BLaER1 treated with 17β-estradiol and CSF1 and Interleukin-3, amounts not matched to agents 10 nM and 100 nM (cell line): ENCODE measurements at regions not wholly inside any gene's neighbourhood (a gene's known extent, or its start where the extent isn't known, plus 50 kb on each side); places are given as distances from the start of the nearest gene placed in this dataset.
"Not testable (repeated sequence)": the region's sequence is repeated elsewhere in the genome, so short reads cannot be mapped to it uniquely, and the experiment has no call there.

ENCODE experiments used
- H3K27ac ChIP-seq, 11 experiments: shearing (Covaris generic); formaldehyde crosslinking; 2 replicates each; pipeline ENCODE4 v1.8.1; 2022
- H3K27me3 ChIP-seq, 11 experiments: shearing (Covaris generic); formaldehyde crosslinking; 2 replicates each; pipeline ENCODE4 v1.8.1; 2022
- H3K36me3 ChIP-seq, 11 experiments: shearing (Covaris generic); formaldehyde crosslinking; 2 replicates each; pipeline ENCODE4 v1.8.1; 2022
- H3K4me1 ChIP-seq, 10 experiments: shearing (Covaris generic); formaldehyde crosslinking; 2 replicates each; pipeline ENCODE4 v1.8.1; 2022
- H3K4me2 ChIP-seq, 11 experiments: shearing (Covaris generic); formaldehyde crosslinking; 2 replicates each; pipeline ENCODE4 v1.8.1; 2022
- H3K4me3 ChIP-seq, 10 experiments: shearing (Covaris generic); formaldehyde crosslinking; 2 replicates each; pipeline ENCODE4 v1.8.1; 2022
- H3K9ac ChIP-seq, 11 experiments: shearing (Covaris generic); formaldehyde crosslinking; 2 replicates each; pipeline ENCODE4 v1.8.1; 2022
- H3K9me3 ChIP-seq, 11 experiments: shearing (Covaris generic); formaldehyde crosslinking; replicated peaks in 1 of 11; 2 replicates each; pipeline ENCODE4 v1.8.1; 2022
- H4K20me1 ChIP-seq, 11 experiments: shearing (Covaris generic); formaldehyde crosslinking; 2 replicates each; pipeline ENCODE4 v1.8.1; 2022

- not testable (repeated sequence) for H4K20me1 ChIP-seq, H3K36me3 ChIP-seq, H3K27ac ChIP-seq, H3K9ac ChIP-seq, H3K27me3 ChIP-seq, H3K4me2 ChIP-seq, H3K9me3 ChIP-seq, H3K4me3 ChIP-seq, H3K4me1 ChIP-seq
Measured at GRCh38 chr1:146883190-146883589, 54.9 kb upstream of the NBPF12 start.

- not testable (repeated sequence) for H3K4me1 ChIP-seq, H3K27ac ChIP-seq, H3K36me3 ChIP-seq, H3K4me3 ChIP-seq, H3K4me2 ChIP-seq, H3K9me3 ChIP-seq, H3K9ac ChIP-seq, H4K20me1 ChIP-seq, H3K27me3 ChIP-seq
Measured at GRCh38 chr1:146881096-146881495, 57.0 kb upstream of the NBPF12 start.

DNA sequence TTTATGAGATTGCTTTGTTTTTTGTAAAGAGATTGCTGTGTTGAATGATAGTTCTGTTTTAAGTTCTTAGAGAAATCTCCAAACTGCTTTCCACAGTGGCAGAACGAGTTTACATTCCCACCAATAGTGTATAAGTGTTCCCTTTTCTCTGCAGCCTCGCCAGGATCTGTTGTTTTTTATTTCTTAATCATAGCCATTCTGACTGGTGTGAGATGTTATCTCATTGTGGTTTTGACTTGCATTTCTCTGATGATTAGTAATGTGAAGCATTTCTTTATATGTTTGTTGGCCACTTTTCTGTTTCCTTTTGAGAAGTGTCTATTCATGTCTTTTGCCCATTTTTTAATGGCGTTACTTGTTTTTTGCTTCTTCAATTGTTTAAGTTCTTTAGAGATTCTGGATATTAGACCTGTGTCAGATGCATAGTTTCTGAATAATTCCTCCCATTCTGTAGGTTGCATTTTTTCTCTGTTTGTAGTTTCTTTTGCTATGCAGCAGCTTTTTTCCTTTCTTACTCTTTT lies 74.3 kb upstream of the NBPF12 start:
- not testable (repeated sequence) for H4K20me1 ChIP-seq, H3K27me3 ChIP-seq, H3K36me3 ChIP-seq, H3K9ac ChIP-seq, H3K27ac ChIP-seq, H3K4me2 ChIP-seq, H3K4me1 ChIP-seq, H3K4me3 ChIP-seq, H3K9me3 ChIP-seq

DNA sequence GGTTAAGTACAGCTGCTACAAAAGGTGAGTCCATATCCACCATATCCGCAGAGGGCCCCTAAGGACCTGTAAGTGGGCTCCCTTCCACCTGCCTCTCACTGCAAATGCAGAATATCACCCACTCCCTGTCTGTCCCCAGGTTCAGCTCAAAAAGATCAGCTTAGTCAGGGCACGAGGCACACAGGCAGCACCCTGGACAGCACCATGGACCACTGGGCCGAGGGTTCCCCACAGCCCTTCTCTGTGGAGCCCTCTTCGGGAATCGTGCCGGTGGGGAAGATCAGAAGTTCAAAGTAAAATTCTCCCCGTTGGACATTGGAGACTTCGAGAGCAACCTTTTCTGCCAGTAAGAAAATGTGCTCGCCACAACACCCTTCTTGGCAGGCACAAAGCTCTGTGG lies 85.0 kb upstream of the NBPF12 start:
- H3K9me3 ChIP-seq, H4K20me1 ChIP-seq, H3K9ac ChIP-seq, H3K36me3 ChIP-seq, H3K4me2 ChIP-seq, H3K27ac ChIP-seq, H3K27me3 ChIP-seq, H3K4me1 ChIP-seq, H3K4me3 ChIP-seq: not testable (repeated sequence)

- H3K4me2 ChIP-seq, H3K9me3 ChIP-seq, H3K27me3 ChIP-seq, H3K27ac ChIP-seq, H3K9ac ChIP-seq, H3K4me3 ChIP-seq, H3K4me1 ChIP-seq, H3K36me3 ChIP-seq, H4K20me1 ChIP-seq: not testable (repeated sequence)
Measured at GRCh38 chr1:146850352-146850889, 87.7 kb upstream of the NBPF12 start.

DNA sequence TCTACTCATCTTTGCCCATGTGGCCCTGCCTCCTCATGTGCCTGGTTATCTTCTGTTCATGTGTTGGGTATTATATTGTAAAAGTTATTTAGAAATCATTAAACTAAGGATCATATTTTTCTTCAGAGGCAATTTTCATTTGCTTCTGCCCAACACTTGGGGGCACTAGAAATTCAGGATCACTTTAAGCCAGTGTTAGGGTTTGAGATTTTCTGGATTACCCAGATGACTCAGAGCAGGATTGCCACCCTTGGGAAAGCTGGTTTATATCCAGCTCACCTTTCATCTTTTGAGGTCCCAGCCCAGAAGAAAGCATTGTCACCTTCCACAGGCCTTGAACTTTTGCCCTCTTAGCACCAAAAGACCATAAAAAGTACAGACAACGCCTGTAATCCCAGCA lies 99.4 kb upstream of the NBPF12 start:
- H4K20me1 ChIP-seq, H3K4me2 ChIP-seq, H3K27me3 ChIP-seq, H3K4me3 ChIP-seq, H3K9me3 ChIP-seq, H3K27ac ChIP-seq, H3K36me3 ChIP-seq, H3K4me1 ChIP-seq, H3K9ac ChIP-seq: not testable (repeated sequence)

DNA sequence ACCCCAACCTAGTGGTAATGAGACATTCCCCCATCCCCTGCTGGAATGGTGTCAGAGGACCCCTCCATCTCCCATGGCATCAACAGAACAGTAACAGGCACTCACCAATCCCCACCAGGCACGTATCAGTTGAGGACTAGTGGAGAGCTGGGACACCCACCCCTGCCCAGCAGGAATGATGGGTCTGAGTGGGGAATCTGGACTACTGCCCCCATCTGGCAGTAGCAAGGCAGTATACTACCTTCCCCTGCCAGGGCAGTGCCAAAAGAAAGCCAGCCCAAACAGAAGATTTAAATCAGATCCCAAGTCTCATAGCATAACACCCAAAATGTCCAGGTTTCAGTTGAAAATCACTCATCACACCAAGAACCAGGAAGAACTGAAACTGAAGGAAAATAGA lies 111.2 kb upstream of the NBPF12 start:
- H3K9me3 ChIP-seq, H3K36me3 ChIP-seq, H4K20me1 ChIP-seq, H3K4me2 ChIP-seq, H3K4me3 ChIP-seq, H3K27ac ChIP-seq, H3K27me3 ChIP-seq, H3K4me1 ChIP-seq, H3K9ac ChIP-seq: not testable (repeated sequence)

DNA sequence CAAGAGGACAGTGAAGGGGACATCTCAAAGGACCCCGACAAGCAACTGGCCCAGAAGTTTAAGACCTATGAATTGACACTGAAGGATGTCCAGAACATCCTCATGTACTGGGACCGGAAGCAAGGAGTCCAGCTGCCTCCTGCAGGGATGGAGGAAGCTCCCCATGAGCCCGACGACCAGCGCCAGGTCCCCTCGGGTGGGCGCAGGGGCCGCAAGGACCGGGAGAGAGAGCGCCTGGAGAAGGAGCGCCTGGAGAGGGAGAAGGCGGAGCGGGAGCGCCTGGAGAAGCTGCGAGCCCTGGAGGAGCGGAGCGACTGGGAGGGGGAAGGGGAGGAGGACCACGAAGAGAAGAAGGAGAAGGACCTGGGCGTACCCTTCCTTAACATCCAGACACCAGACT lies 143.9 kb upstream of the NBPF12 start:
- H3K4me1 ChIP-seq, H3K4me3 ChIP-seq: not testable (repeated sequence)

DNA sequence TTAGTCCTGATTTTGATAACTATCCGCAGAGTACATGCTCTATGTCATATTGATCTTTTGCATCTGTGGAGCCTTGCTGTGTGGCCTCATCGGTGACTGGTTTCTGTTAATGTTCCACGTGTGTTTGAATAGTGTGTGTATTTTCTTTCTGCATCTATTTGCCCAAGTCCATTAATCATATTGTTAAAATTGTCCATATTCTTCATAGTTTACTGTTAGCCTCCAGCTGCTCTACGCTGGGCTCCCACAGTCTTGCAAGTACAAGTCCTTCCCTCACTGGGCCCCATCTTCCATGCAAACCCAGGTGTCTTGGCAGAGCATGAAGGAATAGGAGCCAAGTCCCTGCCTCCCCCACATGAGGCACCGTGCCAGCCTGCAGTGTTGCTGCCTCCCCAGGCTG lies 145.4 kb upstream of the NBPF12 start:
- not testable (repeated sequence) for H3K9ac ChIP-seq, H4K20me1 ChIP-seq, H3K36me3 ChIP-seq, H3K4me3 ChIP-seq, H3K4me2 ChIP-seq, H3K27me3 ChIP-seq, H3K27ac ChIP-seq, H3K9me3 ChIP-seq, H3K4me1 ChIP-seq

More for the DNA sequence above, 143.9 kb upstream of the NBPF12 start:
- H3K27me3 ChIP-seq, H3K27ac ChIP-seq, H3K9me3 ChIP-seq, H3K4me2 ChIP-seq, H3K9ac ChIP-seq, H4K20me1 ChIP-seq, H3K36me3 ChIP-seq: not testable (repeated sequence)

DNA sequence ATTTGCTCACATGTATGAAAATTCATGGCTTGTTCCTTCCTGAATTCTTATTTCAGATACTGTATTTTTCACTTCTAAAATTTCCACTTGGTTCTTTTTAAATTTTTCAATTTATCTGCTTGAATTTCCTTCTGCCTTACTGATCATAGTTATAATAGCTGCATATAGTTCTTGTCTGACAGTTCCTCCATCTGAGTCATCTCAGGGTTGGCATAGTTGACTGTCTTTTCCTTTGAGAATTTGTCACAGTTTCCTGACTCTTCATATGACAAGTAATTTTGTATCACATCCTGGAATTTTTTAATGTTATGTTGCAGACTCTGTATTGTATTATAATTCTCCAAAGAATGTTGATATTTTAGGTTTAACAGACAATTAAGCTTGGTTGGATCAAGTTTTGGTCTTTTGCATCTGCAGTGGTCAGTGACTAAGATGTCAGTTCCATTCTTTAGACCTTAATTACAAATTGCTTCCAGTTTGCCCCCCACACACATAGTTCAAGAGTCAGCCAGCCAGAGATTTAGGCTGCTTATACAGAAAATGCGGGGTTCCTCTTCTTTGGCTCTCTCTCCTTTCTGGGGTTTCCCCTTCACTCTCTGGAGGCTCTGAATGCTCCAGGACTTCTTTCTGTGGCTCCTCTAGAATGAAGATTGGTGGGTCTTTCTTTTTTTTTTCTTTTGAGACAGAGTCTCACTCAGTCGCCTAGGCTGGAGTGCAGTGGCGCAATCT lies 153.7 kb upstream of the NBPF12 start:
- not testable (repeated sequence) for H3K27ac ChIP-seq, H3K9ac ChIP-seq, H3K27me3 ChIP-seq, H3K9me3 ChIP-seq, H4K20me1 ChIP-seq, H3K36me3 ChIP-seq, H3K4me3 ChIP-seq, H3K4me1 ChIP-seq, H3K4me2 ChIP-seq

GRCh38 chr1:146781235-146781634 lies 156.9 kb upstream of the NBPF12 start:
- not testable (repeated sequence) for H3K27ac ChIP-seq, H3K4me3 ChIP-seq, H4K20me1 ChIP-seq, H3K36me3 ChIP-seq, H3K9ac ChIP-seq, H3K9me3 ChIP-seq, H3K4me2 ChIP-seq, H3K4me1 ChIP-seq, H3K27me3 ChIP-seq

- not testable (repeated sequence) for H3K27ac ChIP-seq, H3K9me3 ChIP-seq, H3K4me2 ChIP-seq, H3K9ac ChIP-seq, H3K36me3 ChIP-seq, H3K4me1 ChIP-seq, H4K20me1 ChIP-seq, H3K4me3 ChIP-seq, H3K27me3 ChIP-seq
Measured at GRCh38 chr1:146777826-146778602, 160.1 kb upstream of the NBPF12 start.

DNA sequence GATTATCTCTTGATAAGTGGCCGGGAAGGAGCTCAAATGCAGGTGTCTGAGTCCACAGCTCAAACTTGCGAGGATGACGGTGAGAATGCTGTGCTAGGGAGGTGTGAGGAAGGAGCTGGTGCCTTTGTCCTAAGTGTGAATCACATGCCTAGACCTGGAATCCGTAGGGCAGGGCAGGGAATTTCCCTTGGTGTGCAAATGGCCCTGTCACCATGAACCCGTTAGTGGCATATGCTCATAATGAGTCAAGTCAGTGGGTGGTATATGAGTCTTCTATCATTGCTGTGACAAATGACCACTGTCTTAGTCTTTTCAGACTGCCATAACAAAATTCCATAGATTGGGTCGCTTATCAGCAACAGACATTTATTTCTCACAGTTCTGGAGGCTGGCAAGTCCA lies 163.1 kb upstream of the NBPF12 start:
- not testable (repeated sequence) for H3K4me3 ChIP-seq, H3K36me3 ChIP-seq, H3K27me3 ChIP-seq, H4K20me1 ChIP-seq, H3K4me1 ChIP-seq, H3K4me2 ChIP-seq, H3K9me3 ChIP-seq, H3K27ac ChIP-seq, H3K9ac ChIP-seq

GRCh38 chr1:146774271-146774670 lies 163.9 kb upstream of the NBPF12 start:
- H3K9ac ChIP-seq, H3K9me3 ChIP-seq, H3K4me1 ChIP-seq, H4K20me1 ChIP-seq, H3K27ac ChIP-seq, H3K4me2 ChIP-seq, H3K36me3 ChIP-seq, H3K4me3 ChIP-seq, H3K27me3 ChIP-seq: not testable (repeated sequence)
